ENCODE measurements at regions not wholly inside any gene's neighbourhood (a gene's known extent, or its start where the extent isn't known, plus 50 kb on each side); places are given as distances from the start of the nearest gene placed in this dataset.

DNA sequence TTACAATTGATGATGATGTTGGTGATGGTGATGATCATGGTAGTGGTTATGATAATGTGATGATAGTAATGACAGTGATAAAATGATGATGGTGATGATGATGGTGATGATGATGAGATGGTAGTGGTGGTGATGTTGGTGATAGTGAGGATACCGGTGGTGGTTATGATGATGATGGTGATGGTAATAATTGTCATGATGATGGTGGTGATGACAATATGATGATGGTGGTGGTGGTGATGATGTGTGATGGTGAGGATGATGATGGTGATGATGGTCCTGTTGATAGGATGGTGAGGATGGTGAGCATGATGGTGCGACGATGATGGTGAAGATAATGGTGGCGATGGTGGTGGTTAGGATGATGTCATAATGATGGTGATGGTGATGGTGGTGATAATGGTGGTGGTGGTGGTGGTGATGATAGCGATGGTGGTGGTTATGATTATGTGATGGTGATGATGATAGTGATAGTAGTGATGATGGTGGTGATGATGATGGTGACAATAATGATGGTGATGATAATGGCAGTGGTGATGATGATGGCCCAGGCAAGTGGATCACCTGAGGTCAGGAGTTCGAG lies 1129.9 kb downstream of the BRD1 start:
- TF ChIP-seq, protein P1, sequence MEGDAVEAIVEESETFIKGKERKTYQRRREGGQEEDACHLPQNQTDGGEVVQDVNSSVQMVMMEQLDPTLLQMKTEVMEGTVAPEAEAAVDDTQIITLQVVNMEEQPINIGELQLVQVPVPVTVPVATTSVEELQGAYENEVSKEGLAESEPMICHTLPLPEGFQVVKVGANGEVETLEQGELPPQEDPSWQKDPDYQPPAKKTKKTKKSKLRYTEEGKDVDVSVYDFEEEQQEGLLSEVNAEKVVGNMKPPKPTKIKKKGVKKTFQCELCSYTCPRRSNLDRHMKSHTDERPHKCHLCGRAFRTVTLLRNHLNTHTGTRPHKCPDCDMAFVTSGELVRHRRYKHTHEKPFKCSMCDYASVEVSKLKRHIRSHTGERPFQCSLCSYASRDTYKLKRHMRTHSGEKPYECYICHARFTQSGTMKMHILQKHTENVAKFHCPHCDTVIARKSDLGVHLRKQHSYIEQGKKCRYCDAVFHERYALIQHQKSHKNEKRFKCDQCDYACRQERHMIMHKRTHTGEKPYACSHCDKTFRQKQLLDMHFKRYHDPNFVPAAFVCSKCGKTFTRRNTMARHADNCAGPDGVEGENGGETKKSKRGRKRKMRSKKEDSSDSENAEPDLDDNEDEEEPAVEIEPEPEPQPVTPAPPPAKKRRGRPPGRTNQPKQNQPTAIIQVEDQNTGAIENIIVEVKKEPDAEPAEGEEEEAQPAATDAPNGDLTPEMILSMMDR (IDR thresholded peaks at IDR 0.05; ENCODE audit: low read depth, low read length) = no peak
- TF ChIP-seq POLR2A (IDR thresholded peaks at IDR 0.05; ENCODE audit: extremely low read depth, insufficient read length) (no peak), MYC (IDR thresholded peaks at IDR 0.05; ENCODE audit: low read depth, low read length) (no peak)
- TF ChIP-seq, protein P2, sequence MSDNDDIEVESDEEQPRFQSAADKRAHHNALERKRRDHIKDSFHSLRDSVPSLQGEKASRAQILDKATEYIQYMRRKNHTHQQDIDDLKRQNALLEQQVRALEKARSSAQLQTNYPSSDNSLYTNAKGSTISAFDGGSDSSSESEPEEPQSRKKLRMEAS (IDR thresholded peaks at IDR 0.05; ENCODE audit: low read depth, low read length) = no peak
- DNase-seq (ENCODE audit: low read depth) = no peak
- no peak overlapping the region for H3K4me3 ChIP-seq (ENCODE audit: low read depth, low read length)

DNA sequence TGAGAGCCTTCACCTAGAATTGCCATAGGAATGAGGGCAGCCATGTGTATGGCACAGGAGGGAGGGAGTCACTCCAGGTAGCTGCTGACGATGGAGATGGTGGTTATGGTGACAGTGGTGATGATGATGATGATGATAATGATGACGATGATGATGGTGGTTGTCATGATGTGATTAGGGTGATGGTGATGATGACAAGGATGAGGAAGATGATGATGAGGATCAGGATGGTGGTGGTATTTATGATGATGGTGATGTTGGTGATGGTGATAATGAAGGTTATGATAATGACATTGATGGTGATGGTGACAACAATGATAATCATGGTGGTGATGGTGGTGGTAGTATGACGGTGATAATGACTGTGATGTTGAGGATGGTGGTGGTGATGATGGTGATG lies 1130.5 kb downstream of the BRD1 start:
- TF ChIP-seq MYC (IDR thresholded peaks at IDR 0.05; ENCODE audit: low read depth, low read length) (no peak), POLR2A (IDR thresholded peaks at IDR 0.05; ENCODE audit: extremely low read depth, insufficient read length) (no peak)
- TF ChIP-seq, protein P1 (IDR thresholded peaks at IDR 0.05; ENCODE audit: low read depth, low read length) = no peak
- TF ChIP-seq, protein P2 (IDR thresholded peaks at IDR 0.05; ENCODE audit: low read depth, low read length) = no peak
- H3K4me3 ChIP-seq (ENCODE audit: low read depth, low read length) = no peak overlapping the region
- no peak for DNase-seq (ENCODE audit: low read depth)

DNA sequence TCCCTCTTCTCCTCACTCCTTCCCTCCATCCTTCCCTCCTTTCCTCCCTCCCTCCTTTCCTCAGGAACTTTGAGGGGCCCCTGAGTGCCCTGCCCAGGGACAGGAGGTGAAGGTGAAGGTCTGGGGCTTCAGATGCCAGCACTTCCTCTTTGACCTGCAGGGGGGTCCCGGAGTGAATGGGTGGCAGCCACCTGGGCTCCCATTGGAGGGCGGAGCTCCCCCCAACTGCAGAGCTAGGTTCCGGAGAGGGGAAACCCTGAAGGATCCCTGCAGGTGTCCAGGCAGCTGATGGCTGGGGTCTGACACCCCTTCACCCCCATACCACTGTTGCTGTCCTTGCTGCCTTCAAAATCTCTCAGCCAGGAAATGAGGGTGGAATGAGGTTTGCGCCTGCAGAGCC lies 1131.3 kb downstream of the BRD1 start:
- TF ChIP-seq MYC (IDR thresholded peaks at IDR 0.05; ENCODE audit: low read depth, low read length) = no peak
- TF ChIP-seq, protein P2 (IDR thresholded peaks at IDR 0.05; ENCODE audit: low read depth, low read length) = no peak
- TF ChIP-seq POLR2A (IDR thresholded peaks at IDR 0.05; ENCODE audit: extremely low read depth, insufficient read length) = no peak
- TF ChIP-seq, protein P1 (IDR thresholded peaks at IDR 0.05; ENCODE audit: low read depth, low read length) = no peak
- H3K4me3 ChIP-seq (ENCODE audit: low read depth, low read length) = no peak overlapping the region
- DNase-seq (ENCODE audit: low read depth) = no peak

DNA sequence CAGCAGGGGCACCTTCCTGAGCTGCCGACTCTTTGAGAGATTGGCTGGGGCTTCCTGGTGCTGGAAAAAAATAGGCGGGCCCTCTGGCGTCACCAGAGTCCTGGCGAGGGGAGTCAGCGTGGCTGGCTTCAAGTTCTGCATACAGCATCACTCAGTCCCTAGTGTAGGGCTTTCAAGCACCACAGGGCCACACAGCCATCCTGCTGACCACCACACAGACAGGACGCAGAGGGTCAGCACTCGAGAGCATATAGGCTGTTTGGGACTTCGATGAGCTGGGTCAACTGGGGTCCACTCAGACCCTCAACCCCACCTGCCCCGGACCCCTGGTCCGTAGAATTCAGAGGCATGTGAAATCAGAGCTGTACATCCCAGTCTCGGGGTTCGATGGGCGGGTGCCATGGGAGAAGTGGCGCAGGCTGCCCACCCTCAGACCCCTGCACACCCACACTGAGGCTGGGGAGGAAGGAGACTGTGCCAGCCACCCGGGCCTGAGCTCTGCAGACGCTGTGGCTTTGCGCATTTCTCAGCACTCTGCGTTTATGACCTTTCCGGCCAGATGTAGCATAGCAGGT lies 1131.9 kb downstream of the BRD1 start:
- no peak for DNase-seq (ENCODE audit: low read depth)
- TF ChIP-seq, protein P2 (IDR thresholded peaks at IDR 0.05; ENCODE audit: low read depth, low read length) = no peak
- TF ChIP-seq MYC (IDR thresholded peaks at IDR 0.05; ENCODE audit: low read depth, low read length) (no peak), POLR2A (IDR thresholded peaks at IDR 0.05; ENCODE audit: extremely low read depth, insufficient read length) (no peak)
- TF ChIP-seq, protein P1 (IDR thresholded peaks at IDR 0.05; ENCODE audit: low read depth, low read length) = no peak
- no peak overlapping the region for H3K4me3 ChIP-seq (ENCODE audit: low read depth, low read length)

DNA sequence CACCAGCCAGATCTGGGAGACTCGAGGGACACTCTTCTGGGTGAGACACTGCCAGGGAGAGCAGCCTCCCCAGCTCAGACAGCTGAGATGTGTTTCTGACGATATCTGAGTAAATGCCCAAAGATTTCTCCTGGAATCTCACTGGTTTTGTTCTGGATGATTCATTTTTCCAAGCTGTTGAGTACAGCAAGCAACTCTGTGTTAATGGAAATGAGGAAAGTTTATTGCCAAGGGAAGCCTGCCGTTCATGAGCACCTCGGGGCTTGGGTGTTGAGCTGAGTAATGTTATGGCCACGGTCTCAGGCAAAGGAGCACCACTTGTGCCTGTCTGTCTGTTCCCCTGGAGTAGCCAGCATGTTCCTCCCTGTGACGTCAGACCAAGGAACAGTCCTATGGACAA lies 1132.4 kb downstream of the BRD1 start:
- H3K4me3 ChIP-seq (ENCODE audit: low read depth, low read length) = no peak overlapping the region
- TF ChIP-seq POLR2A (IDR thresholded peaks at IDR 0.05; ENCODE audit: extremely low read depth, insufficient read length) (no peak), MYC (IDR thresholded peaks at IDR 0.05; ENCODE audit: low read depth, low read length) (no peak)
- TF ChIP-seq, protein P2 (IDR thresholded peaks at IDR 0.05; ENCODE audit: low read depth, low read length) = no peak
- TF ChIP-seq, protein P1 (IDR thresholded peaks at IDR 0.05; ENCODE audit: low read depth, low read length) = no peak
- no peak for DNase-seq (ENCODE audit: low read depth)

All from NB4 (cell line).